SK-N-DZ (cell line): ENCODE measurements at regions not wholly inside any gene's neighbourhood (a gene's known extent, or its start where the extent isn't known, plus 50 kb on each side); places are given as distances from the start of the nearest gene placed in this dataset.
"Not testable (repeated sequence)": the region's sequence is repeated elsewhere in the genome, so short reads cannot be mapped to it uniquely, and the experiment has no call there.

Experiments
- DNase-seq: peaks from one replicate; pipeline ENCODE4 v3.0.0-alpha.2; 2015; ENCODE audit warnings: low spot score

- no peak for DNase-seq
Measured at GRCh38 chr2:34734042-34734441, 1134.9 kb upstream of the FAM98A start.

- DNase-seq, result no peak
Measured at GRCh38 chr2:34731292-34731691, 1132.2 kb upstream of the FAM98A start.

- DNase-seq, result no peak
Measured at GRCh38 chr2:34729845-34730244, 1130.7 kb upstream of the FAM98A start.

GRCh38 chr2:34724107-34724506 lies 1125.0 kb upstream of the FAM98A start:
- no peak for DNase-seq

- DNase-seq, result no peak
Measured at GRCh38 chr2:34723683-34724082, 1124.6 kb upstream of the FAM98A start.

- DNase-seq, result no peak
Measured at GRCh38 chr2:34719206-34719605, 1120.1 kb upstream of the FAM98A start.

GRCh38 chr2:34705551-34706247 lies 1106.6 kb upstream of the FAM98A start:
- no peak for DNase-seq

- DNase-seq, result no peak
Measured at GRCh38 chr2:34703292-34703691, 1104.2 kb upstream of the FAM98A start.

GRCh38 chr2:34702391-34702790 lies 1103.3 kb upstream of the FAM98A start:
- not testable (repeated sequence) for DNase-seq

- not testable (repeated sequence) for DNase-seq
Measured at GRCh38 chr2:34677591-34677990, 1078.5 kb upstream of the FAM98A start.

- not testable (repeated sequence) for DNase-seq
Measured at GRCh38 chr2:34677119-34677531, 1078.0 kb upstream of the FAM98A start.

- no peak for DNase-seq
Measured at GRCh38 chr2:34670482-34670881, 1071.4 kb upstream of the FAM98A start.

- DNase-seq, result no peak
Measured at GRCh38 chr2:34666821-34667220, 1067.7 kb upstream of the FAM98A start.

GRCh38 chr2:34664266-34664665 lies 1065.2 kb upstream of the FAM98A start:
- DNase-seq, result no peak

GRCh38 chr2:34663314-34663713 lies 1064.2 kb upstream of the FAM98A start:
- DNase-seq, result no peak

GRCh38 chr2:34660741-34661140 lies 1061.6 kb upstream of the FAM98A start:
- DNase-seq, result no peak

GRCh38 chr2:34656632-34657031 lies 1057.5 kb upstream of the FAM98A start:
- no peak for DNase-seq

- DNase-seq, result no peak
Measured at GRCh38 chr2:34652636-34653035, 1053.5 kb upstream of the FAM98A start.

- DNase-seq, result no peak
Measured at GRCh38 chr2:34646901-34647300, 1047.8 kb upstream of the FAM98A start.

- no peak for DNase-seq
Measured at GRCh38 chr2:34632327-34632726, 1033.2 kb upstream of the FAM98A start.

- no peak for DNase-seq
Measured at GRCh38 chr2:34627003-34627402, 1027.9 kb upstream of the FAM98A start.

- DNase-seq, result no peak
Measured at GRCh38 chr2:34604164-34604563, 1005.1 kb upstream of the FAM98A start.

GRCh38 chr2:34602262-34602661 lies 1003.2 kb upstream of the FAM98A start:
- no peak for DNase-seq

- DNase-seq, result no peak
Measured at GRCh38 chr2:34601561-34601960, 1002.5 kb upstream of the FAM98A start.
